ENCODE measurements at regions not wholly inside any gene's neighbourhood (a gene's known extent, or its start where the extent isn't known, plus 50 kb on each side); places are given as distances from the start of the nearest gene placed in this dataset.

DNA sequence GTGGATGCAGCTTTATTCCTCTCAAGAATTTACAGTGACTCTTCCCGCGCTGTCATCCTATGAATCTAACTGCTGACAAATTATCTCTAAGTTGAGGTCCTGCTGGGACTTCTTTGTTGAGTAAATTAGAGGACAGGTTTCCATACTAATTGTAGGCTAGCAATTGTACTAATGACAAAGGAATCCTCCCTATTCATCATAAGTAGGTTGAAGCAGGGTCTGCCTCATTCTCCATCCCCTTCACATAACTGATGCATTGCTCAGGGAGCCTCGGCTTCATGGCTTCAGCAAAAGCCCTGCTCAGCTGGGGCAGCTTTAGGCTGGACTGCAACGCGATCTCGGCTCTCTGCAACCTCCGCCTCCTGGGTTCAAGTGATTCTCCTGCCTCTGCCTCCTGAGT is 83.1 kb upstream of the IRX6 start:
- no peak overlapping the region for H3K4me3 ChIP-seq
- no peak overlapping the region for H3K9ac ChIP-seq (ENCODE audit: insufficient read length)
- H3K36me3 ChIP-seq (ENCODE audit: insufficient read depth, low read length) = no peaks in the 10 kb centered on the region
- TF ChIP-seq EZH2 (IDR thresholded peaks at IDR 0.05) = no peak
- TF ChIP-seq POLR2AphosphoS5 (IDR thresholded peaks at IDR 0.05; ENCODE audit: borderline replicate concordance, low read depth, low read length) = no peak
- TF ChIP-seq FOXP2 (optimal IDR thresholded peaks at IDR 0.05; ENCODE audit: control extremely low read depth, extremely low read length, insufficient read depth) = no peak
- H3K27ac ChIP-seq = no peak overlapping the region
- no peak for DNase-seq (ENCODE audit: low read depth, low spot score)
- H3K9me3 ChIP-seq (ENCODE audit: low read depth, low read length) = no peaks in the 10 kb centered on the region

DNA sequence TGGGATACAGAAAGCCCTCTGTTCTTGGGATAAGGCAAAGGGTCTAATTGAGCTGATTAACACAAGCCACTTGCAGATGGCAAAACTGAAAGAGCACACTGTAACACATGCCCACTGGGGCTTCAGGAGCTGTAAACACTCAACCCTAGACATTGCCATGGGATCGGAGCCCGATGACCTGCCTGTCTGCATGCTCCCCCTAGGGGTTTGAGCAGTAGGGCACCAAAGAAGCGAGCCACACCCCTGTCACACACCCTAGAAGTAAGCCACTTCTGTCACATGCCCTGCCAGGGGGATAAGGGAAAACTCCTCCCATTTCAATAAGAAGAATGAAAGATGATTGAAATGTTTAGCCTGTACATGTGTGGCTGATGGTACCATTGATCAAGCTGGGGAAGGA is 81.3 kb upstream of the IRX6 start:
- no peak for DNase-seq (ENCODE audit: low read depth, low spot score)
- TF ChIP-seq FOXP2 (optimal IDR thresholded peaks at IDR 0.05; ENCODE audit: control extremely low read depth, extremely low read length, insufficient read depth) (no peak), EZH2 (IDR thresholded peaks at IDR 0.05) (no peak), POLR2AphosphoS5 (IDR thresholded peaks at IDR 0.05; ENCODE audit: borderline replicate concordance, low read depth, low read length) (no peak)
- Histone ChIP-seq H3K9ac (ENCODE audit: insufficient read length) (no peak overlapping the region), H3K36me3 (ENCODE audit: insufficient read depth, low read length) (no peaks in the 10 kb centered on the region), H3K9me3 (ENCODE audit: low read depth, low read length) (no peaks in the 10 kb centered on the region), H3K27ac (no peak overlapping the region), H3K4me3 (no peak overlapping the region)

DNA sequence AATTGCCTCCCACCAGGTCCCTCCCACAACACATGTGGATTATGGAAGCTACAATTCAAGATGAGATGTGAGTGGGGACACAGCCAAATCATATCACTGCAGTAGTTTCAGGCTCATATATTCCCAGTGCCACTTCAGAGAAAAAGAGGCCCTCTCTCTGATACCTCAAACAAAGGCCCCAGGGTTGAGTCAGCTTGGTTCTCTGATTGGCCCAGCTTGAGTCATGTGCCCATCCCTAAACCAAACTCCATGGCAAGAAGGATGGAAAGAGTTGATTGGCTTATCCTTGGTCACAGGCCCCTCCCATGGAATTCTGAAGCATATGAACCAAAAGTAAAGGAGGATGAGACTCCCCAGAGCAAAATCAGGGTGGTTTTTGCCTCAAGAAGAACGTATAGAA is 75.9 kb upstream of the IRX6 start:
- Histone ChIP-seq H3K4me3 (no peak overlapping the region), H3K36me3 (ENCODE audit: insufficient read depth, low read length) (no peaks in the 10 kb centered on the region), H3K9ac (ENCODE audit: insufficient read length) (no peak overlapping the region), H3K9me3 (ENCODE audit: low read depth, low read length) (no peaks in the 10 kb centered on the region), H3K27ac (no peak overlapping the region)
- TF ChIP-seq EZH2 (IDR thresholded peaks at IDR 0.05) (no peak), FOXP2 (optimal IDR thresholded peaks at IDR 0.05; ENCODE audit: control extremely low read depth, extremely low read length, insufficient read depth) (no peak), POLR2AphosphoS5 (IDR thresholded peaks at IDR 0.05; ENCODE audit: borderline replicate concordance, low read depth, low read length) (no peak)
- DNase-seq (ENCODE audit: low read depth, low spot score) = no peak

DNA sequence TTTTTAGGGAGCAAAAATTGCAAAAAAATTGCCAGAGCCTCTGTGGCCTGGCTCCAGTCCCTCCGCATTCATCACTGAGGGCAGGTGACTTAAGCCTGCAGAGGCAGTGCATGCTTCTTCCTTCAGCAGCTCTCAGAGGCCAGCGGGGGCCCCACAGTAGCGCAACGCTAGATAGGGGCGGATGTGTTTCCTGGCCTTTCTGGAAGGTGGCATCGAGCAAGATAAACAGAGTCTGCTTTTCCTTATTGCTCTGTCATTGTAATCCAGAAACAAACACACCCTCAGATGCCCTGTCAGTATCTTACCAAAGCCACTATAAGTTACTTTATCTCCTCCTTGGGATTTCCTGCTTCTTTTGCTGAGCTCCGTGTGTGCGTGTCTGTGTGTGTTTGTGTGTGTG is 75.5 kb upstream of the IRX6 start:
- no peak overlapping the region for H3K4me3 ChIP-seq
- no peak overlapping the region for H3K27ac ChIP-seq
- no peak overlapping the region for H3K9ac ChIP-seq (ENCODE audit: insufficient read length)
- TF ChIP-seq EZH2 (IDR thresholded peaks at IDR 0.05) (no peak), FOXP2 (optimal IDR thresholded peaks at IDR 0.05; ENCODE audit: control extremely low read depth, extremely low read length, insufficient read depth) (no peak), POLR2AphosphoS5 (IDR thresholded peaks at IDR 0.05; ENCODE audit: borderline replicate concordance, low read depth, low read length) (no peak)
- no peaks in the 10 kb centered on the region for H3K9me3 ChIP-seq (ENCODE audit: low read depth, low read length)
- DNase-seq (ENCODE audit: low read depth, low spot score) = no peak
- H3K36me3 ChIP-seq (ENCODE audit: insufficient read depth, low read length) = no peaks in the 10 kb centered on the region

DNA sequence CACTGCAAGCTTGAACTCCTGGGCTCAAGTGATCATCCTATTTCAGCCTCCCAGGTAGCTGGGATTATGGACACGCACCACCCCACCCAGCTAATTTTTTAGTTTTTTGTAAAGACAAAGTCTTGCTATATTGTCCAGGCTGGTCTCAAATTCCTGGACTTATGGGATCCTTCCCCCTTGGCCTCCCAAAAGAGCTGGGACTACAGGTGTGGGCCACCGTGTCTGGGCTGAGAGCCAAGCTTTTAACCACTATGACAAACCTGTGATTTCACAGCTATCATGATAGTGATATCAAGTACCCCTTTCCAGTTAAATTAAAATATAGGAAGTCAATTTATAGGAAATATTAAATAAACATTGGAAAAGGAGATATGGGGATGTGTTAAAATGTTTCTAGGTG is 74.6 kb upstream of the IRX6 start:
- TF ChIP-seq FOXP2 (optimal IDR thresholded peaks at IDR 0.05; ENCODE audit: control extremely low read depth, extremely low read length, insufficient read depth) = no peak
- TF ChIP-seq EZH2 (IDR thresholded peaks at IDR 0.05) = no peak
- TF ChIP-seq POLR2AphosphoS5 (IDR thresholded peaks at IDR 0.05; ENCODE audit: borderline replicate concordance, low read depth, low read length) = no peak
- no peak overlapping the region for H3K27ac ChIP-seq
- H3K9ac ChIP-seq (ENCODE audit: insufficient read length) = no peak overlapping the region
- no peak overlapping the region for H3K4me3 ChIP-seq
- DNase-seq (ENCODE audit: low read depth, low spot score) = no peak
- no peaks in the 10 kb centered on the region for H3K36me3 ChIP-seq (ENCODE audit: insufficient read depth, low read length)
- H3K9me3 ChIP-seq (ENCODE audit: low read depth, low read length) = no peaks in the 10 kb centered on the region

DNA sequence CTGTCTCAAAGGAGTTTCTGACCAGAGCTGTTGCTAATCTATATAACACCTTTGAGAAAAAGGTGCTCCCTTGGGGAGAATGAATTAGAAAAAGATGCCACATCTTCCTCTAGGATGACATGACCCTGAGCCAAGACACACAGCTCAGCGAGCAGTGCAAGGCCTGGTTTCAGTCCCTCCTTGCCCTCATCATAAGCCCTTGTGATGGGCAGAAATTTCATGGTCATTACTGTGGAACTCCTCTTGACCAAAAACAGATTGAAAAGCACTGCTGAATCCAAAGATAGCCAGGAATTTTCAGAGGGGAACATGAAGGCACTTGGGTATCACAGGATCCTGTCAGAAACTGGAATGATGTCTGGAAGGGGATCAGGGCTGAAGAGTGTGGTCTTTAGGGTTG is 74.1 kb upstream of the IRX6 start:
- Histone ChIP-seq H3K4me3 (no peak overlapping the region), H3K27ac (no peak overlapping the region), H3K36me3 (ENCODE audit: insufficient read depth, low read length) (no peaks in the 10 kb centered on the region), H3K9me3 (ENCODE audit: low read depth, low read length) (no peaks in the 10 kb centered on the region), H3K9ac (ENCODE audit: insufficient read length) (no peak overlapping the region)
- DNase-seq (ENCODE audit: low read depth, low spot score) = no peak
- TF ChIP-seq FOXP2 (optimal IDR thresholded peaks at IDR 0.05; ENCODE audit: control extremely low read depth, extremely low read length, insufficient read depth) (no peak), EZH2 (IDR thresholded peaks at IDR 0.05) (no peak), POLR2AphosphoS5 (IDR thresholded peaks at IDR 0.05; ENCODE audit: borderline replicate concordance, low read depth, low read length) (no peak)

DNA sequence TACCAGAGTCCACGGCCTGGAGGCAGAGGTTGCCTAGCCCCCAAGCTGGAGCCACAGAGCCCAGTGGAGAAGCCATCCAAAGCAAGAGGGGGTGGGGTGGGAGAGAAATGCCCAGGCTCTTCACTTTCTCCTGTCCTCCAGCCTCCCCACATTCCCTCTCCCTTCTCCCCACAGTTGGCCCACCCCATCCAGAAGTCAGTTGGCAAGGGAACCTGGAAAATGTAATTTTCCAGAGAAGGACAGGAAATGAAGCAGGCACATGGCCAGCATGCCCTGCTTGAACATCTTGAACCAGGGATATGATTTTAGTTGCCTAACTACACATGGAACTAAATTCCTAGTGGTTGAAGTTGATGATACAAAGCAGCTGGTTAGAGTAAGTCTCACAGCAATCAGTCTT is 73.3 kb upstream of the IRX6 start:
- Histone ChIP-seq H3K36me3 (ENCODE audit: insufficient read depth, low read length) (no peaks in the 10 kb centered on the region), H3K4me3 (no peak overlapping the region), H3K9me3 (ENCODE audit: low read depth, low read length) (no peaks in the 10 kb centered on the region), H3K9ac (ENCODE audit: insufficient read length) (no peak overlapping the region), H3K27ac (no peak overlapping the region)
- no peak for DNase-seq (ENCODE audit: low read depth, low spot score)
- TF ChIP-seq EZH2 (IDR thresholded peaks at IDR 0.05) (no peak), POLR2AphosphoS5 (IDR thresholded peaks at IDR 0.05; ENCODE audit: borderline replicate concordance, low read depth, low read length) (no peak), FOXP2 (optimal IDR thresholded peaks at IDR 0.05; ENCODE audit: control extremely low read depth, extremely low read length, insufficient read depth) (no peak)

DNA sequence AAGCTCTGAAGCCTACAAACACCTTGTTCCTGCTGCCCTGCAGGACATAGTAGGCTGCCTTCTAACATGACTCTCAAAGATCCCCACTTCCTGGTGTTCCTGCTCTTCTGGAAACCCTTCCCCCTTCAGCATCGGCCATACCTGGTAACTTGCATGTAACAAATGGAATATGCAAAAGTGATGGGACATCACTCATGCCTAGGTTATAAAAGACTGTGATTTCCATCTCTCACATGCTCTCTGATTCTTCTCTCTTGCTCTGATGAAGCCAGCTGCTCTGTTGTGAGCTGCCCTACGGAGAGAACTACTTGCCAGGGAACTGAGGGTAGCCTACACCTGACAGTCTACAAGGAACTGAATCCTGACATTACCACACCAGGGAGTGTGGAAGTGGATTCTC is 72.9 kb upstream of the IRX6 start:
- Histone ChIP-seq H3K4me3 (no peak overlapping the region), H3K9ac (ENCODE audit: insufficient read length) (no peak overlapping the region), H3K9me3 (ENCODE audit: low read depth, low read length) (no peaks in the 10 kb centered on the region), H3K36me3 (ENCODE audit: insufficient read depth, low read length) (no peaks in the 10 kb centered on the region), H3K27ac (no peak overlapping the region)
- TF ChIP-seq FOXP2 (optimal IDR thresholded peaks at IDR 0.05; ENCODE audit: control extremely low read depth, extremely low read length, insufficient read depth) = no peak
- no peak for TF ChIP-seq POLR2AphosphoS5 (IDR thresholded peaks at IDR 0.05; ENCODE audit: borderline replicate concordance, low read depth, low read length)
- no peak for TF ChIP-seq EZH2 (IDR thresholded peaks at IDR 0.05)
- no peak for DNase-seq (ENCODE audit: low read depth, low spot score)

DNA sequence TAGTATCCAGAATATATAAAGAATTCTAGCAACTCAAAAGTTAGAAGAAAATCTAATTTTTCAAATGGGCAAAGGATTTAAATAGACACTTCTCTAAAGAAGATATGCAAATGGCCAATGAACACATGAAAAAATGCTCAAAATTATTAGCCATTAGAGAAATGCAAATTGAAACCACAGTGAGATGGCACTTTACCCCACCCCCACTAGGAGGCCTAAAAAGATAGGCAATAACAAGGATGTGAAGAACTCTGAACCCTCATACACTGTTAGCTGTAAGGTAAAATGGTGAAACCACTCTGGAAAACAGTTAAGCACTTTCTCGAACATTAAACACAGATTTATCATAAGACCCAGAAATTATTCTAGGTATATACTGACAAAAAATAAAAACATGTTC is 71.4 kb upstream of the IRX6 start:
- TF ChIP-seq POLR2AphosphoS5 (IDR thresholded peaks at IDR 0.05; ENCODE audit: borderline replicate concordance, low read depth, low read length) = no peak
- TF ChIP-seq FOXP2 (optimal IDR thresholded peaks at IDR 0.05; ENCODE audit: control extremely low read depth, extremely low read length, insufficient read depth) = no peak
- TF ChIP-seq EZH2 (IDR thresholded peaks at IDR 0.05) = no peak
- no peak overlapping the region for H3K9ac ChIP-seq (ENCODE audit: insufficient read length)
- H3K36me3 ChIP-seq (ENCODE audit: insufficient read depth, low read length) = no peaks in the 10 kb centered on the region

More for the DNA sequence above, 71.4 kb upstream of the IRX6 start:
- Histone ChIP-seq H3K9me3 (ENCODE audit: low read depth, low read length) (no peaks in the 10 kb centered on the region), H3K4me3 (no peak overlapping the region), H3K27ac (no peak overlapping the region)
- no peak for DNase-seq (ENCODE audit: low read depth, low spot score)
